T-helper 9 cell (primary cell): ENCODE measurements at regions not wholly inside any gene's neighbourhood (a gene's known extent, or its start where the extent isn't known, plus 50 kb on each side); places are given as distances from the start of the nearest gene placed in this dataset.

Source experiments
- DNase-seq: peaks from one replicate; pipeline ENCODE4 v3.0.0-alpha.2; 2020

DNA sequence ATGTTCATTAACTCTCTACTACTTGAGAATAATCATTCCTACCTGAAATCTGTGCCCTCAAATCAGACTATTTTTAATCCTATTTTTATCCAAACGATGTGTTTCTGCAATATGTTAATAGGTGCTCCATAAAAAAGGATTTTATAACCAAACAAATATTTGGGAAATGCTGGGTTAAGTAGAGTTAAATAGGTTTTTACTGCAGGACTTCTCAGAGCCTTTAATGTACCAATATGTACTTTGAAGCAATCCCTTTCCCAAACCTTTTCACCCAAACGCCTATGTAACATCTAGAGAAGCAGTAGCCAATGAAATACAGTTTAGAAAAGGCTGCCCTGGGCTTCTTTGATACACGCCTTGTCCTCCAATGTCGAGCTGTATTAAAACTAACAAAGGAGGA, 182.5 kb downstream of the SP3 start:
- no peak for DNase-seq

DNA sequence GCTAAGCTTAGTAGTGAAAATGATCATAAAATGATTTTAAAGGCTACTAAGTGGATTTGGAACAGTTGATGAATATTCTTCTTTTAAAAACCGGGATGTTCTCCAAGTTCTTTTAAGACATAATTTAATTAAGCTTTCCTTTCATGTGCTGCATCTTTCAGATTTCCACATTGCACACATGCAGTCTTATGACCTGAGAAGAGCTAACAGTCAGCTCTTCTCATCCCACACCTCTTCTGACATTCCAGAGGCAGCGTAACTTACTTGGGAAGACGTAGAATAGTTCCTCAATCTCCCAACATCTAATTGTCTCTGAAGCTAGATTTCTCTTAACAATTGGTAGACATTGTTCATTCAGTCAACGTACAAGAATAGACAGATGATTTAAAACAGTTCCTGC, 181.8 kb downstream of the SP3 start:
- DNase-seq: no peak

DNA sequence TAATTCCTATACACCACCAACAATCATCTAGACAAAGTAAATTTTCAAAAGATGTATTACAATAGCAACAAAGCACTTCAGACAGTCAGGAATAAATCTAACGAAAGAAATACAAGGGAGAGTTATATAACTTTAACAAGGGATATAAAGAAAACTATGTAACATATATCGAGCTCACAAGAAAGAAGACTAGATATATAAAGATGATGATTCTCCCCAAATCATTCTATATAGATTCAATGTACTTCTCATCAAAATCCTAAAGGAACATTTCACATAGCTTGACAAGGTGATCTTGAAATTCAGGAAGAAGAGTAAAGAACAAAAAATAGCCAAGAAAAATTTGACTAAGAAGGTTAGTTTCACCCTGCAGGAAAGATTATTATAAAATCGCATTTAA, 179.4 kb downstream of the SP3 start:
- DNase-seq: no peak

DNA sequence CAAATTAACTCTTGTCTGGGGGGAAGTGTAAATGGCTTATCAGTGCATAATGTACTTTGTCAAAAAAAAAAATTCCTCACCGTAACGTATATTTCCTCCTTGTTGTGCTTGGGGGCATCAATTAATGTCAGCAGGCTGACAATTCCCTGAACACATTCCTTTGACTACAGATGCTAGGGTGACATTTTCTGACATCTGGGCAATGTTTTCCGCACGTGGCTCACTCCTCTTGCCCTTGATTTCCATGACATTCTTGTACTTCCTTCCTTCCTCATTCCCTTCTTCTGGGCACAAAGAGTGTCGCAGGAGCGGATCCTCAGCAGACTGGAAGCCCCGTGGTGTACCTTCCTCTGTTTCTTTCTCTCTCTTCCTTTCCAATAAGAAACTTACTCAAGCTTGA, 173.7 kb downstream of the SP3 start:
- no peak for DNase-seq

DNA sequence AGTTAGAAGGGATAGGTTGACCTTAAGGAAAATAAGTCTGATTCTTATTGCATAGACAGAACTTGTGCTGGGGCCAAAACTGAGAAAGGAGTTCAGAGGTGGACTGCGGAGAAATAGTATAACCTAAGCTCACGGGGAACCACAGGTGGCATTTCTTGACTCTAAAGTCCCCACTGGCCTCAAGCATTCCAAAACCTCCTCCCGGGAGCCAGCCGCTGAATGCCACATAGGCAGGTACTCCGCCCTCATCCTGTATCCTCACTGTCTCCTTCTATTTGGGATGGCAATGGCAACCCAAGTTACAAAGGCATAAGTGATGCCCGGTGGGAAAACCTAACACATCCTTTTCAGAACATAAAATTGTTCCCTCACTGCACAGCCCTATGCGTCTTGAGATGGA, 173.0 kb downstream of the SP3 start:
- DNase-seq: no peak

DNA sequence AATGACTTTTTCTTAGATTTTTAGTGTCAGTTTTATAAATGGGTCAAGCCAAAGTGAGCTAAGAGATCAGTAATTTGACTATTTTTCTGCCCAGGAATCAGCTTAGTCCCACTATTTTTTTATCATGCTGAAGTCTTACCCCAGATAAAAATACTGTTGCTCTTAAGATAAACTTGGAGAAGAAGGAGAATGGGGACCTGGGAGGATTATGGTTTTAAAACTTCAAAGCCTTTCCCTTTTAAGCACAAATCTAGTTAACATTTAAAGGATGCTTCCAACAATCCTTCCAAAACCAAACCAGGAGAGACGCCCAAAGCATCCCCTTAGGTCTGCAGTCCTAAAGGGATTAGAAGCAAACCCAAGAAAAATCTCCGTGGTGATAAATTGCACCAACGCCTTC, 172.4 kb downstream of the SP3 start:
- DNase-seq: no peak

DNA sequence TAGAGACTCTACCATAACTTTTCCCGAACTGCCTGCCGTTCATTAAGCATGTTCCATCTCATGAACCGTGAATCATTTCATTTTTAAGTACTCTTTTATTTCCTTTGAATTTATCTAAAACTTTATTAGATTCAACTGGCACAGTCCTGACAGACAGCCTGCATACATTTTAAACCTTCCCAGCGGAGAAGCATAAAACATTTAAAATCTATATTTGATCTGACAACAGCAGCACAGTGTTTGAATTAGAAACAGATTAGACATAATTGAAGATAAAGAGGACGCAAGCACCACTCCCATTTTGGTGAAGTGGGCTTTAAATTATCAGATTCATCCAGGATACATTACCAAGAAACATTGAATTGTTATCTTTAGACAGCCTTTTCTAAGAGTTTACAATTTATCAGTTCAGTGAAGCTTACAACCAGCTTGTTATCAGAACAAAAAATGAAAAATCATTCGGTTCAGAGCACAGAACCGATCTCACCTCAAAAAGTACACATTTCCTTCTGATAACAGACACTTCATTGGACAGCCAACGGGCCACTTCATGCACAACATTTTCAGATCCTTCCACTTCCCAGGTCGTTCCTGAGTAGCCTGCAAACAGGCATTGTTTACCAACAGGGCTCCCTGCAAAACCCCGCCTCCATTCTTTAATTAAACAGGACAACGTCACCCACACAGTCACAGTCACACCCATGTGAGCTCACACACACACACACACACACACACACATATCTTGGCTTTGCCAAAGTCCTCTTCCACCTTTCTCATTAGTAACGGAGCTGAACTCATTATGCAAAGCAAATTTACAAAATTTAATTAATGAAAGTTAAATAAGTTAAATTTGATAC, 171.2 kb downstream of the SP3 start:
- DNase-seq: no peak

DNA sequence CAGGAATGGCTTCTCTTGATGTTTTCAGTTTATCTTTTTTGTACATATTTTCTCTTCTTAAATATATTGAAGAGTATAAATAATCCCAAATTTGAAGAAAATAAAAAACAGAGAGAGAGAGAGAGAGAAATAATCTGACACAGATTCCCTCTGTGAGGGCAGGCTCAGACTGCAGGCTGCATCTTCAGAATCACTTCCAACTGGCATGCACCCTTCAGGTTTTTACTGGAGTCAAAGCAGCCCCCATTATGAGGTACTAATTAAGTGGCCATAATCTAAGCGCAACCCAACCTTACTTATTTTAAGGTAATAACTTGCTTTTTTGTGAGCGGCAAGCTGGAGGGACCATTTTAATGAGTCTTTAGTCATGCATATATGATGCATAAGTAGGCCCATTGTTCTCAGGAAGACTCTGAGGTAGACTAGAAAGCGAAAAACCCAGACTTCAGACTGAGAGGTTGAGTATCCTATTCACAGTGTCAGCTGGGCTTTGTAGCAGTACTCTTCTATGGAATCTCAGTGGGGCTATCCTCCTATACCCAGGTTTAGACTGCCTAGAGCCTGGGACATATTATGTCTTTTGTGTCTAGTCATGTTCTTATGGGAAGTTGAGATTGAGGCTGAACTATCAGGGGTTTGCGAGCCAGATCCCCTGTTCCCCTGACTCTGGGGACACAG, 167.4 kb downstream of the SP3 start:
- no peak for DNase-seq

DNA sequence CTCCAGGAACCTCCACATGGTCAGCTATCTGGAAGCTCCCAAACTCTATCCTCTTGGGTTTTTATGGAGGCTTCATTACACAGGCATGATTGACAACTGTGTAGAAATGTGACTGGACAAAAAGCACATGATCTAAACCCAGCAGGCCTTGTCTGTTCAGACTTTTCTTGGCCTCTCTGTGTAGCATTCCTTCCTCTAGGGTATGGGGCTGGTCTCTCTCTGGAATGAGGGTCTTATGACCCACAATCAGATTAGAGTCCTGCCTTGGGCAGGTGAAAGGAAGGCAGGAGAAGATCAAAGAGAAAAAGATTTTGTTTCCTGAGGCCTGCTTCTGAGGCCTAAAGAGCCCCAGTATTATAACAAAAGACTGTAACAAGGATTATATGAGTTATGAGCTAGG, 162.7 kb downstream of the SP3 start:
- no peak for DNase-seq

DNA sequence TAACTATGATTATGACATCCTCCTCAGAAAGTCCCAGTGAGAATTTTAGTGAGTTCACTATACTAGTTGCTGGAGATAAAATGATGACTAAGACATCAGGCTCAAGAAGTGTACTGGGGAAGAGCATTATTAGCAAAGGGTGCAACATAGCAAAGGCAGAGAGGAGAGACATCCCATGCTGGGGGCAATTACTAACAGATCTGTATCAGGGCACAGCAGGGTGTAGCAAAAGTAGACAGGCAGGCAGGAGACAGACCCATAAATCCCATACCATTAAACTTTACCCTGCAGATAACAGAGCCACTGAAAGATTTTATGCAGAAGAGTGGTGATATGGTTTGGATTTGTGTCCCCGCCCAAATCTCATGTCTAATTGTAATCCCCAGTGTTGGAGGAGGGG, 161.7 kb downstream of the SP3 start:
- no peak for DNase-seq

DNA sequence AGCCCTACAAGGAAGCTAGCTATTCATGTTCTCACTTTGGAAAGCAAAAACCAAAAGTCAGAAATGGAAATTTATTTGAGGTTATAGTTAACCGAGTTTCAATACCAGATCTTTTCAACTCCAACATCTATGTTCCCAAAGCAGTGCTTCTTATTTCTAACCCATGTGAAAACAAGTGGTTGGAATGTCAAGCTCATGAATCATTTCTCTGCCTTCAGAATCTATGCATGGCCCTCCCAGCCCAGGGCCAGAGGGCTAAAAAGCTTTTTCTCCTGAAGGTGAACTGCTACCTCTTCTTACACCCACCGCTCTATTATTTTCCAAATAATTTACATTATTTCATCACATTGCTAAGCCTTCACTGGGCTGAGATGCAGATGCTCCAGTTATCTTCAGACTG, 158.4 kb downstream of the SP3 start:
- no peak for DNase-seq

DNA sequence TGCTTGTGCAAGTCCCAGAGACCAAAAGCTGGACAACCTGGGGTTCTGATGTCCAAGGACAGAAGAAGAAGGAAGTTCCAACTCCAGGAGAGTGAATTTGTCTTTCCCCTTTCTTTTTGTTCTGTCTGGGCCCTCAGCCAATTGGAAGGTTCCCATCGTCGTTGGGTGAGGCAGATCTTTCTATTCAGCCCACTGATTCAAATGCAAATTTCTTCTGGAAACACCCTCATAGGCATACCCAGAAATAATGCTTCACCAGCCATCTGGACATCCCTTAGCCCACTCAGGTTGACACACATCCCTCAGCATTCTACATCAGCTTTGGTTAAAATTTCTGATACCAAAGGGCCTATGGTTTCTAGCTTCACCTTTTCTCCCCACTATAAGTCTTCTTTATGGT, 156.5 kb downstream of the SP3 start:
- DNase-seq: no peak

DNA sequence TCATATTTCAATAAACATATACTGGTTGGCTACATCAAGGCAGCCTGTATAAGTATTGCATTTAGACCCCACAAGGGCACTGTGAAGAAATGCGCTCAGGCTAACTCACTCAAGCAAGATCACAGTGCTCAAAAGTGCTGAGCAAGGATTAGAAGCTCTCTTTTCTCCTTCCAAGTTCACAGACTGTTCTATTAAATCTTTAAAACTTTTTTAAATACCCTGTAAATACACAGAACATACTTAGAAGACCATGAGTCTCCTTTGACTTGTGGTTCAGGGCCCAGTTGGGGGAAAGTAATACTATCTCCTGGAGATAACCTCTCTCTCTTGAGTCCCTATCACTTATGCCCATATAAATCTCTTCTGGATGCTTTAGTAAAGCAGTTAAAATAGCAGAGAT, 152.9 kb downstream of the SP3 start:
- DNase-seq: no peak

DNA sequence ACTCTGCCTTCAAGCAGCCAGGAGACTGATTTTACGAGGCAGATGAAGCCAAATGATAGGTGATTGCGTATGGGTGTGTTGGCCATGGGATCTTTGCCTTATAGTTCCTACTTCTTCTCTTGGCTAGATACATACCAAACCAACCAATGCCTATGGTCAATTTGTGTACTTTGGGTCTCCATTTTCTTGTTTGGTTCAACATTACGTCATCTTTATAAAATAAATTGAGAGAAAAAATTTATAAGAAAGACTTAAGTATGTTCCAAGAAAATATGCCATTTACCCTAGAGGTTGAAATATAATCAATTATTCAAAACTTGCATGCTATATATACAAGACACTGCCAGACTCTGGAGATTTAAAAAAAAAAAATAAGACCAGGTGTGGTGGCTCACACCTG, 150.9 kb downstream of the SP3 start:
- no peak for DNase-seq

DNA sequence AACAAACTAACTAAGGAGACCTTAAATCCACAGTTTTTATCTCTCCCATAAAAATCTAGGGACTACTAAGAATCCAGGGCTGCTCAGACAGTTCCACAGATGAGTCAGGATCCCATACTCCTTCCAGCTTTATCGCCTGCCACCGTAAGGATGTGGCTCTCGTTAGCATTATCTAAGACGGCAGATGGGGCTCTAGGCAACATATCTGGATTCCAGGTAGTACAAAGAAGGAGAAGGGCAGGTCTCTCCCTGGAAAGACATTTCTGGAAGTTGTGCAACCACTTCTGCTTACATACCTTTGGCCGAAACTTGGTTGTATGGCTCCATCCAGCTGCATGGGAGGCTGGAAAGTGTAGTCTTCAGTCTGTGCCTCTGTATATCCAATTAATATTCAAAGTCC, 149.4 kb downstream of the SP3 start:
- DNase-seq: no peak

DNA sequence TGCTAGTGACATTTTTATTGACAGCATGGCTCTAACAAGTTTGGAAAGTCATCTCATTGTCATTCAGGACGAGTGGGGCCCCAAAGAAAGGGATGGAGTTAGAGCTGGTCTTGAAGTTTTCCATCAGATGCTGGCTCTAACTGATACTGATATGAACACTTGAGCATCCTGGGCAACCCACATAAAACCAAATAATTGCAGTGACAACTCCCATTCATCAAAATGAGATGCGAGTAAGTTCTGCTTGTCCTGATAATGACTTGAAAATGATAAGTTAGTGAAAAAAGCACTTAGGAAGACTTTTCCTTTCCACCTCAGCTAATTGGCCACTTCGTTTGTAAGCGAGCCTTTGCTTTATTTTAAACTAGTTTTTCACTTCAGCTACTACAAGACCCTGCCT, 147.6 kb downstream of the SP3 start:
- no peak for DNase-seq

DNA sequence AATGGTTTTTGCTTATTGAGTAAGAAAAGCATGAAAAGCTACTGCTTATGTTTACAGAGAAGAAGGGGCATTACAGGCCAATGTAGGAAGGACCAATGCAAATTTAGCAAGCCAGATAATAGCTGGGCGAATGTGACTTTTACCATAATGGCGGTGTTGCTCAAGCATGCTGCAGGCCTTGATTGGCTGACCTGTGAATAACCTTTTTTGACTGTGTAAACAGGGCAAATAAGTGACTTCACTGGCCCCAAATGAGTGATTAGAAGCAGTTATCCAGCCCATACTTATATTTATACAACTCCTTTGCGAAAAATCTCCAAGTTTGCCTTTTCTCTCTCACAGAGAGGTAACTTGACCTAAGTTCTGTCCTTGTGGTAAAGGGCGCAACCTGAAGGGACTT, 146.9 kb downstream of the SP3 start:
- DNase-seq: no peak

DNA sequence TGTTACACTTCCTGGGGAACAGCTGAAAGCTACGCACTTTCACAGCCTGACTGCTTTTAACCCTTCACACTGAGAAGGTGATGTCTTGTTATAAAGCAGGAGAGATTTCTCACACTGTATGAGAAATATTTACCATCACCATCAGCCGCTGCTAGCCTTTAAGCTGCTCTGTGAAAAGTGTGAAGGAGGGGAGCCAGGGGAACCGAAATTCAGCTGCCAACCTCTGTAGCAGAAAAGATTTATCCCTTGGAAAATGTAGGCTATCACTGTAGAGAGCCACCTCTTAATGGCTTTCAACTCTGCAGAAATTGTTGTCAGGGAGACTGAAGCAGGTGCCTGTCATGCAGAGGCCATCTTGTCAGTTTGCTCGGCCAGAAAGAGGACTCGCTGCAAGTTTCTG, 145.3 kb downstream of the SP3 start:
- DNase-seq: no peak

DNA sequence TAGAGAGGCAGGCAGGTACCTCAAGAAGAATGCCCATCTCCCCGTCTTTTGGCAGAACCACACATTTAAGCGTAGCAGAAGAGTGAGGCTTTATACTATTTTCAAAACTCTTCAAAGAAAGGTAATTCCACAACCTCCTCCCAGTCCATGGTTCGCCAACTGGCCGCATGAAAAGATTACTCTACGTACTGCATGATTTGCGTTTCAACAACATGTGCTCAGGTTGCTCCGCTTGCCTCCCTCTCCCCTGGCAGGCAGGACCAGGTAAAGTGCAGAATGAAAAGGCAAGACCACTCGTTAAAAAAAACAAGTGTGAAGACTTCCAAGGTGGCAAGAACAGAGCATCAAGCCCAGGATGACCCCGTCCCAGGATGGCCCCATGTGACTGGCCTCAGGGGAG, 143.7 kb downstream of the SP3 start:
- no peak for DNase-seq

DNA sequence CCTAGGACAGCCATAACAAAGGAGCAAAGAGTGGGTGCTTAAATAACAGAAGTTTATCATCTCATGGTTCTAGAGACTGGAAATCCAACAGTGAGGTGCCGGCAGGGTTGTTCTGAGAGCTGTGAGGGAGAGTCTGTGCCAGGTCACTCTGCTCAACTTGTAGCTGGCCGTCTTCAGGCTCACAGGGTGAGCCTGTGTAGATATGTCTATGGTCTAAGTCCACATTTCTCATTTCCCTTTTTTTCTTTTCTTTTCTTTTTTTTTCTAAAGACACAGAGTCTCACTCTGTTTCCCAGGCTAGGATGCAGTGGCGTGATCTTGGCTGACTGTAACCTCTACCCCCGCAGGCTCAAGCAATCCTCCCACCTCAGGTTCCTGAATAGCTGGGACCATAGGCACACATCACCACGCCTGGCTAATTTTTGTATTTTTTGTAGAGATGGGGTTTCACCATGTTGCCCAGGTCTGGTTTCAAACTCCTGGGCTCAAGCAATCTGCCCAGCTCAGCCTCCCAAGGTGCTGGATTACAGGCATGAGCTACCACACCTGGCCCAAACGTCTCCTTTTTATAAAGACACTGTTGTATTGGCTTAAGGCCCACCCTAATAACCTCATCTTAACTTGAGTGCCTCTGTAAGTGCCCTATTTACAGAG, 142.2 kb downstream of the SP3 start:
- no peak for DNase-seq

DNA sequence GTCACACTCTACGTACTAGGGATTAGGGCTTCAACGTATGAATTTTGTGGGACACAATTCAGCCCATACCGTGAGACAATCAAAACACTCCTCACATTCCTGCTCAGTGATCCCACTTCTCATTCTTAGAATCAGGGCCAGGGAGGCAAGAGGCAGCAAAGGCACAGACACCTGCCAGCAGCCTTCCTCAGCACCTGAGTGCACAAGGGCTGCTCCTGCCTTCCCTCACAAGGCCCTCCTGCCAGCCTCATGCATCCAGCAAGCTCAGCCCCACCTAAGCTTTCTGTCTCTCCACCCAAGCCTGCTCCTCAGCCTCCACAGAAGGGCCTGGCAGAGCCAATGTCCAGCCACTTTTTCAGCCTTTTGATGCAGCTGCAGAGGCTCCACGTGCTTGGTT, 141.6 kb downstream of the SP3 start:
- no peak for DNase-seq

DNA sequence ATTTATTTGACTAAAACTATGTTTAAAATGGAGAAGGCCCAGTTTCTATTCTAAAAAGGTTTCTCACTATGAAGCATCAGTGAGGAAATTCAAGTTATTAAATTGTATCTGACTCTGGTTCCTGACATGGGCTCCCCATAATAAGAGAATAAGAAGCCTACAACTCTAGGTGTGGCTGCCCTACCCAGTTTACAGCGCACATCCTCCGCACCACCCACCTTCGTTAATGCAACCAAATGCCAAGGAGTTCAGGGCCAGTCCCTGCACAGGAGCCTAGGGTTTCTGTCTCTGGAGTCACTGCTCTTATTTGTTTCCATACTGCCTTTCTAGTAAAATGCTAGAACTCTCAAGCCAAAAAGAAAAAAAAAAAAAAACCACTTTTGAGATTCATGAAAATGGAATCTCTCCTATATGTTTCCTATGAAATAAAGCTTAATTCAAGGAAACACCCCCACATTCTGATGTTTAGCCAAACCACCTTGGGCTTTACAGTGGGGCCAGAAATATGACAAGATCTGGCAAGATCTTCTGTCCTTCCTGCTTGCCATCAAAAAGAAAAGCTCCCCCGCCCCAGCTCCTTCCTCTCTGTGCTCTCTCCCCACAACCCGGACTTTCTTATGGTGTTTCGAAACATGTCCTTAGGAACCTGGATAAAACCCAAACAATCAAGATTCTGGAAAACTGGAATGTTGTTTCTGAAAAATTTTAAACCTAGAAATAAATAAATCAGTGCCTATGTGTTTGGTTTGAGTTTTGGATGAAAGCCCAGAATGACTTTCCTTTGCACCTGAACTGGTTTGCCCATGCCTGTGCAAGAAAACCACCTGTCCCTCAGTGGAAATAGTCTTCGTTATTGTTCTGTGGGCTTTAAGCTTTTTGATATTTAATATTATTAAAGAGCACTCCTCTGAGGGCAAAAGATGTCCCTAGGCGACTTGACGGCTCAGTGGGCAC, 136.7 kb downstream of the SP3 start:
- DNase-seq: no peak

DNA sequence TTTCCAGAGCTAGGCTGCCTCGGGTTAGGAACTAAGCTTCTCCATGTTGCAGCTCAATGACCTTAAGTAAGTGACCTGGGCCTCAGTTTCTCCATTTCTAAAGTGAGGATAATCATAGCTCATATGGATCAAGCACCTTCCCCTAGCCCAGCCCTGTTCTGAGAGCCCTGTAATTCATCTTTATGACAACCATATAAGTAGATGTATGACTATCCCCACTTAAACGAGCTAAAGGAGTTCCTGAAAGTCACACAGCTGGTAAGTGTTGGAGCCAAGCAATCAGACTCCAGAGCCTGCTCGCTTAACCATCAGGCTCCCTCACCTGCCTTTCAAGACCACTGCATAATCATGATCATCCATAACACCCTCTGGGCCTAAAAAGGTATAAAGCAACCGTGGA, 135.4 kb downstream of the SP3 start:
- no peak for DNase-seq
